Psoas muscle (tissue), 7 donors: ENCODE measurements at regions not wholly inside any gene's neighbourhood (a gene's known extent, or its start where the extent isn't known, plus 50 kb on each side); places are given as distances from the start of the nearest gene placed in this dataset.

Experiments
- ATAC-seq, 4 donors: fragments of 200-7000 bp; cut with Tn5 transposase; one replicate each; pipeline ENCODE4 v1.9.1; 2020; ENCODE audit warnings: moderate library complexity in 3 of 4, mild to moderate bottlenecking in 2 of 4
- DNase-seq, 2 donors: peaks; one replicate each; pipeline ENCODE4 v3.0.0-alpha.2; 2020
- H3K27ac ChIP-seq: fragments of 200-600 bp; one replicate; pipeline ENCODE4 v1.8.0; 2022
- H3K27me3 ChIP-seq, 3 donors: fragments of 200-600 bp in 1 of 3; one replicate each; pipeline versions ENCODE4 v1.6.1 to v1.8.0; 2013 to 2022; ENCODE audit warnings: low read length in 2 of 3, mild to moderate bottlenecking in 2 of 3, moderate library complexity in 1 of 3; ENCODE audit not compliant: insufficient read depth in 3 of 3
- H3K36me3 ChIP-seq, 2 donors: fragments of 200-600 bp in 1 of 2; one replicate each; pipeline versions ENCODE4 v1.6.1 to v1.8.0; 2013 to 2022; ENCODE audit warnings: low read depth in 1 of 2, mild to moderate bottlenecking in 1 of 2, moderate library complexity in 1 of 2; ENCODE audit not compliant: insufficient read depth in 1 of 2
- H3K4me1 ChIP-seq: fragments of 200-600 bp; one replicate; pipeline ENCODE4 v1.8.0; 2022
- H3K4me3 ChIP-seq: fragments of 200-600 bp; one replicate; pipeline ENCODE4 v1.8.0; 2022; ENCODE audit warnings: mild to moderate bottlenecking
- H3K9me3 ChIP-seq: fragments of 200-600 bp; one replicate; pipeline ENCODE4 v1.8.0; 2022
- CTCF ChIP-seq: fragments of 200-600 bp; IDR thresholded peaks from one replicate; pipeline ENCODE4 v1.8.0; 2022; ENCODE audit warnings: antibody characterized with exemption
- WGBS, 3 donors: extraction: QIAGEN DNeasy Blood & Tissue Kit; methylation state at CpG; one replicate each; pipeline versions ENCODE4 v1.1.6 to v1.1.7; 2013; 5-methylcytosine and 5-hydroxymethylcytosine counted together
- intact Hi-C, 2 donors: fragments of 100-400 bp; cut with DNase I; formaldehyde crosslinking; loops; one replicate each; pipeline versions ENCODE4 v1.11.0 to v1.14.2; 2022
- donor health status: healthy with polysubstance abuse.
- donor health status: DM: no; HTN: no; CAD: no; lungs with moderate emphysema.
- donor health status: Bipolar disorder and iron deficiency.
- donor health status: healthy.
- donor health status: DM: yes; HTN: yes; CAD: no.
- donor health status: DM: no; HTN: no; CAD: no.
- donor health status: DM: yes; HTN: yes; CAD: no.

- Histone ChIP-seq H3K27ac (no peak overlapping the region), H3K9me3 (no peaks in the 10 kb centered on the region), H3K27me3 (peaks cover 0 to 4% (median 0%) of the 10 kb centered on the region in 3 donors), H3K36me3 (no peaks in the 10 kb centered on the region), H3K4me3 (no peak overlapping the region), H3K4me1 (no peaks in the 10 kb centered on the region)
- no peak for TF ChIP-seq CTCF
- WGBS, 3 donors = 76 to 82% (median 82%) methylated on average over 2 of the region's 2 CpGs
- no peak for DNase-seq
- intact Hi-C loops = no loop called here
- no peak for ATAC-seq
Observed at GRCh38 chr10:44771233-44771995, 139.7 kb upstream of the TMEM72 start.

- ATAC-seq (no peak), DNase-seq (no peak)
- H3K27me3 ChIP-seq = peaks cover 0 to 4% (median 0%) of the 10 kb centered on the region in 3 donors
- TF ChIP-seq CTCF = no peak
- intact Hi-C loops = no loop called here
- WGBS, 3 donors = 91 to 95% (median 94%) methylated on average over 19 of the region's 19 CpGs
- no peak overlapping the region for H3K27ac ChIP-seq
- no peaks in the 10 kb centered on the region for H3K36me3 ChIP-seq
- no peaks in the 10 kb centered on the region for H3K4me1 ChIP-seq
- no peaks in the 10 kb centered on the region for H3K9me3 ChIP-seq
- no peak overlapping the region for H3K4me3 ChIP-seq
Observed at GRCh38 chr10:44773565-44773964, 137.6 kb upstream of the TMEM72 start.

- 44 to 64% (median 64%) methylated on average over 4 of the region's 4 CpGs for WGBS, 3 donors
- no peak for DNase-seq
- no peak overlapping the region for H3K27ac ChIP-seq
- no peak for TF ChIP-seq CTCF
- H3K4me1 ChIP-seq = no peaks in the 10 kb centered on the region
- H3K9me3 ChIP-seq = no peaks in the 10 kb centered on the region
- no peak overlapping the region for H3K4me3 ChIP-seq
- H3K36me3 ChIP-seq = no peaks in the 10 kb centered on the region
- H3K27me3 ChIP-seq = peaks cover 0 to 4% (median 0%) of the 10 kb centered on the region in 3 donors
- intact Hi-C loops = no loop called here
- ATAC-seq = no peak
Observed at GRCh38 chr10:44774676-44775401, 136.3 kb upstream of the TMEM72 start.

- Histone ChIP-seq H3K27ac (no peak overlapping the region), H3K4me1 (no peaks in the 10 kb centered on the region), H3K4me3 (no peak overlapping the region), H3K27me3 (peaks cover 0 to 2% (median 0%) of the 10 kb centered on the region in 3 donors), H3K9me3 (no peaks in the 10 kb centered on the region), H3K36me3 (no peaks in the 10 kb centered on the region)
- intact Hi-C loops = no loop called here
- DNase-seq (no peak), ATAC-seq (no peak)
- WGBS, 3 donors = 80 to 88% (median 88%) methylated on average over 6 of the region's 6 CpGs
- no peak for TF ChIP-seq CTCF
Observed at GRCh38 chr10:44775402-44775741, 135.8 kb upstream of the TMEM72 start.
